ENCODE measurements at regions not wholly inside any gene's neighbourhood (a gene's known extent, or its start where the extent isn't known, plus 50 kb on each side); places are given as distances from the start of the nearest gene placed in this dataset.

DNA sequence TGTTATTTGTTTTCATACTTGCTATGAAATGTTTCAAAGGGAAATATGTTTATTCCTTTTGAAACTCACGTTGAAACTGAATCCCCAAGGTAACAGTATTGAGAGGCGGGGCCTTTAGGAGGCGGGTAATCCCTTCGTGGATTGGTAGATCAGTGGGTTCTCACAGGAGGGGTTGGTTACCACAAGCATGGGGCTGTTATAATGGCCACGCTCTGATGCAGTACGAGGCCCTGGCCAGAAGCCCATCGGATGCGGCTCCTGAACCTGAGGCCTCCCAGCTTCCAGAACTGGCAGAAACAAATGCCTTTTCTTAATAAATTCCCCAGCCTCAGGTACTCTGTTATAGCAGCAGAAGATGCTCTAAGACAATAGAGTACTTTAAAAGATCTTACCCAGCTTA is 135.7 kb downstream of the ASB1 start:
- DNase-seq = no peak

DNA sequence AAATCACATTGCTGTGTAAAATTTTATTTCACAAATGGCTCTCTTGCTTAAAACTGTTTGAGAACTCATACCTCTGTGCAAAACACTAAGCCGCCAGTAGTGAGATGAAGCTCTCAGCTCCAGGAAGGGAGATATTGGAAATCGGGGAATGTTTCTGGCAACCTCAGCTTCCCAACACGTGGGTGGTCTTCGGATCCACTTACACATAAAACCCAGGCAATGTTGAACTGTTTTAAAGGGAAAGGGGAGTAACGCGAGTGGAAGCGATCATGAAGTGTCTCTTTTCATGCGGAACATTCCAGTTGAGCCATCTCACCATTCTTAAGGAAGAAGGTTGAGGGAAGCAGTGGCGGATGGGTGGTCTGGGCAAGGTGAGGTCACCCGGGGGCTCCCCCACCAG is 136.8 kb downstream of the ASB1 start:
- DNase-seq = no peak

GRCh38 chr2:238564286-238564920 is 137.7 kb downstream of the ASB1 start:
- no peak for DNase-seq

- DNase-seq = no peak
Observed at GRCh38 chr2:238565031-238565430, 138.3 kb downstream of the ASB1 start.

- no peak for DNase-seq
Observed at GRCh38 chr2:238566001-238566645, 139.4 kb downstream of the ASB1 start.

- no peak for DNase-seq
Observed at GRCh38 chr2:238567067-238567855, 140.5 kb downstream of the ASB1 start.

DNA sequence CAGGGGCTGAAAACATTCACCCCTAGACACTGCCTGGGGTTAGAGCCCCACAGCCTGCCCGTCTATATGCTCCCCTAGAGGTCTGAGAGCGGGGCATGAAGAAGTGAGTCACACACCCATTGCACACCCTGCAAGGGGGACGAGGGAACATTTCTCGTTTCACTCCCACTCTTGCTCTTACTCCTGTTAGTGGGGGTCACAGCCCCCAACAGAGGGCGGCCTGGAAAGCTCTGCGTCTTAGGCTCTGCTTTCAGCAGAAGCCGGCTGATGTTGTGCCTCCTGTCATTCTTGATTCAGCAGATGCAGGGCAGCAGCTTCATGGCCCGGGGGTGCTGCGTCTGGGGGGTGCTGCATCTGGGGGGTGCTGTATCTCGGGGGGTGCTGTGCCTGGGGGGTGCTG is 141.3 kb downstream of the ASB1 start:
- DNase-seq = no peak

GRCh38 chr2:238568455-238569440 is 142.0 kb downstream of the ASB1 start:
- no peak for DNase-seq

GRCh38 chr2:238569507-238570195 is 142.9 kb downstream of the ASB1 start:
- no peak for DNase-seq

GRCh38 chr2:238570391-238570790 is 143.7 kb downstream of the ASB1 start:
- DNase-seq = no peak

DNA sequence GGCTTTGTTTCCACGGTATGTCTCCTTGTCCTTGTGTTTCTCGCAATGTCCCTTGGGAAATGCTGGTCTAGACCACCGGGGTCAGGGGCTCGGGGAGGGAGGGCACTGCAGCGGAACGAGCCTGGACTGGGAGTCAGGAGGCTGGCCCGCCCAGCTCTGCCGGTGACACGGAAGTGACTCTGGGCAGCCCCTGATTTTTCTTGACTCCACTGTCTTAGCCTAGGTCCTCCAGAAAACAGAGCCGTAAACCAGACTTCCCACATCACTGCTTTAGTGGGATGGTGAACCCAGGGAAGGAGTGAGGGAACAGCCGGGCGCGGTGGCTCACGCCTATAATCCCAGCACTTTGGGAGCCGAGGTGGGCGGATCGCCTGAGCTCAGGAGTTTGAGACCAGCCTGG is 144.2 kb downstream of the ASB1 start:
- DNase-seq = no peak

- DNase-seq = no peak
Observed at GRCh38 chr2:238571661-238572372, 145.1 kb downstream of the ASB1 start.

- no peak for DNase-seq
Observed at GRCh38 chr2:238573065-238573778, 146.5 kb downstream of the ASB1 start.

GRCh38 chr2:238573916-238574315 is 147.2 kb downstream of the ASB1 start:
- no peak for DNase-seq

DNA sequence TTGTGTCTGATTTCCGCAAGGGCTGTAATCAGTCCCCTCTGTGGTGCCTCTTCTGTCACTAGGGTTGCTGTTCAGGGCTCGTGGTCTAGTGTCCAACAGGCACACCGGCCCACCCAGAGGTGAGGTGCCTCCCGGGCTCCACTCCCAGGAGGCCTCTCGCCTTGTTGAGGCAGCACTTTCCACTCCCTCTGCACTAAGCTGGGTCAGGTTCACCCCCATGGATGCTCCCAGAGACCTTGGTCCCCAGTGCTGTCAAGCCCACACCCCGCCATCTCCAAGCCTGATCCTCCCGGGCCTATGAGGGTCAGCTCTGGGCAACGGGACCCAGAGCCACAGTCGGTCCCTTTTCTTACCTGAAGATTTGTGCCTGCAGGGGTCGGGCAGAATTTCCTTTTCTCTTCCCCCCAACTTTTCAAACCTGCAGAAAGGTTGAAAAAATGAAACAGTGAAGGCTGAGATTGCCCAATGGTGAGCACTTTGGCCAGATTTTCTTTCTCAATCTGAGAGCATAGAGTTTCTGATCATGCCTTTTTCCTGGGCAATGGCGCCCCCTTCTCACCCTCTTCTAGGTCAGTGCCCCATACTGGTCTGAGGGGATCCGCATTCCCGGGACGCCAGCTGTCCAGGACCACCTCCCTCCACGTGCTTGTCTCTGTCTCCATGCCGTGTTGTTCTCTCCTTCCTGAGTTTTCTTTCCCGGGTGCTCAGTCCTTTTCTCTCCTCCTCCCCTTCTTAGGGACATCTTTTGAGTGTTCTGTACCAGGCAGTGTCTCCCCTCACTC is 148.0 kb downstream of the ASB1 start:
- DNase-seq = no peak

DNA sequence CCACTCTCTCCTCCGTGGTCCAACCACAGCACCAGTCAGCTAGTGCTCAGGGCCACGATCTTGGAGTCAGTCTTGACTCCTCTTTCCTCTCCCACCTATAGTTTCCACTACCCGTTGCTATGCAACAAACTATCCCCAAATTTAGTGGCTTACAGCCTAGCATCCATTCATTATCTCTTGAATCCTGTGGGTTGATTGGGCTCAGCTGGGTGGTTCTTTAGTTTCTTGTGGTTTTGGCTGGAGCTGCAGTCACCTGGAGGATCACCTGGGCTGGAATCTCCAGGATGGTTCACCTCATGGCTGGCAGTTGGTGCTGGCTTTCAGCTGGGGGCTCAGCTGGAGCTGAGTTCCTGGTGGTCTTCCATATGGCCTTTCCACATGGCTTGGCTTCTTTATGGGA is 149.9 kb downstream of the ASB1 start:
- DNase-seq = no peak

- no peak for DNase-seq
Observed at GRCh38 chr2:238578256-238578655, 151.5 kb downstream of the ASB1 start.

- no peak for DNase-seq
Observed at GRCh38 chr2:238580486-238580885, 153.8 kb downstream of the ASB1 start.

DNA sequence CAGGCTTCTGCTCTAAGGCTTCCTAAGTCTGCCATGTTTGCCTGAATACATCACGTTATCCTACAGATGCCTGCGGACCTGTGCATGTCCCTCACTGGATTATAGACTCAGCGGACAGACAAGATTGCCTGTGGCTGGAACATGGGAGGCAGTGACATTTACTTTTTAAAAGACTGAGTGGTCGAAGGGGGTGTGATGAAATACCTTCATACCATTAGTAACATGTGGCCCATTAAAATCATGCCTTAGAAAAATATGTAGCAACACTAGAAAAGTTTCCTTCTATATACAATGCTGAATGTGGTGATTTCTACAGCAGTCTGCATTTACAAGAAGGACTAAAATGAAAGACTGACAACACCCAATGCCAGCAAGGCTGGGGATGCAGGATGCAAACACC is 154.4 kb downstream of the ASB1 start:
- no peak for DNase-seq

DNA sequence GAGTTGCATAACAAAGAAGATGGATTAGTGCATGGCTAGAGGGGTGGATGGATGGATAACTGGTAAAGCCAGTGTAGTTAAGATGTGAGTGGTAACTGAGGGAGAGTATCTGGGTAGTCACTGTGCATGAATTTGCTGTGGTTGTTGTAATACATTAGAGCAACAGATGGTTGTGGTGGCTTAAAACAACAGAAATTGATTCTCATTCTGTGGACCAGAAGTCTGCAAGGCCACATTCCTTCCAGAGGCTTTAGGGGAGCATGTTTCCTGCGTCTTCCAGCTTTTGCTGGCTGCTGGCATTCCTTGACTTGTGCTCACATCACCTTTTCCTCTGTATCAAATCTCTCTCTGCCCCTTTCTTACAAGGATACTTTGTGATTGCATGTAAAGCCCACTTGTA is 155.4 kb downstream of the ASB1 start:
- DNase-seq = no peak
